MM.1S (cell line): ENCODE measurements at regions not wholly inside any gene's neighbourhood (a gene's known extent, or its start where the extent isn't known, plus 50 kb on each side); places are given as distances from the start of the nearest gene placed in this dataset.

Experiments used
- CTCF ChIP-seq: fragments of 300-600 bp; sonication (generic); IDR thresholded peaks from 2 replicates; pipeline ENCODE4 v1.5.1; 2016; ENCODE audit warnings: antibody characterized with exemption, low read length, mixed read lengths
- EZH2 ChIP-seq: fragments of 300-600 bp; sonication (generic); optimal IDR thresholded peaks from 2 replicates; pipeline ENCODE3; 2017; ENCODE audit warnings: low read depth, mild to moderate bottlenecking, antibody characterized with exemption, low read length, mixed read lengths
- EZH2phosphoT487 ChIP-seq: fragments of 300-600 bp; sonication (generic); IDR thresholded peaks from 2 replicates; pipeline ENCODE4 v1.6.1; 2018; ENCODE audit warnings: antibody characterized with exemption, low read length

DNA sequence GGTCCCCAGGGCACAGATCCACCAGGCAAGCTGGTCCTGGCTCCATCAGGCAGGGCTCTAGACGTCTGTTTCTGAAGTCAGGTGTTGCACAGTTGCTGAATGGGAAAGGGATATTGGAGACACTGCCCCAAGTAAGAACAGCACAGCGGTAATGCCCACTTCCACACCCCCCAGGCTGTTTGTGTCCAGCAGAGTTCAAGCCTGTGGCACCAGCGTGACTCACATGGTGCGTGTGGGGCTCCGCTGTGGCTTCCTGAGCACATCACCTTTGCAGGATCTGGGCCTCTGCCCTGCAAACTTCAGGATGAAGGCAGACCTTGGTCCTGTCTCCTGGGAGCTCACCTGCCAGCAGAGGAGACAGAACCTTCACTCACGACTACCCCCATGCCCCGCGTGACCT, 203.3 kb downstream of the TFCP2L1 start:
- TF ChIP-seq CTCF (no peak), EZH2 (no peak), EZH2phosphoT487 (no peak)
